Stomach (tissue), 4 donors: ENCODE measurements at regions not wholly inside any gene's neighbourhood (a gene's known extent, or its start where the extent isn't known, plus 50 kb on each side); places are given as distances from the start of the nearest gene placed in this dataset.

ENCODE experiments used
- CTCF ChIP-seq, 7 experiments: fragments of 450-650 bp in 4 of 7; fragments of 200-600 bp in 3 of 7; sonication (generic) in 3 of 7; IDR thresholded peaks; one replicate each; pipeline ENCODE4 v1.5.1; 2016 to 2019; ENCODE audit warnings: antibody characterized with exemption in 7 of 7, control low read depth in 2 of 7, mild to moderate bottlenecking in 1 of 7
- POLR2A ChIP-seq, 4 donors: fragments of 450-650 bp; IDR thresholded peaks; one replicate each; pipeline ENCODE4 v1.6.1; 2016; ENCODE audit warnings: antibody characterized with exemption in 4 of 4, control low read depth in 2 of 4, mild to moderate bottlenecking in 1 of 4, moderate library complexity in 1 of 4
- POLR2AphosphoS5 ChIP-seq, 3 donors: sonication (generic); formaldehyde crosslinking; IDR thresholded peaks; one replicate each; pipeline ENCODE4 v1.6.1; 2016; ENCODE audit warnings: antibody characterized with exemption in 3 of 3

- TF ChIP-seq CTCF (IDR thresholded peaks at IDR 0.05) (no peak), POLR2A (IDR thresholded peaks at IDR 0.05) (no peak), POLR2AphosphoS5 (IDR thresholded peaks at IDR 0.05) (no peak)
Measured at GRCh38 chr3:181066143-181067087, 76.9 kb upstream of the DNAJC19 start.
